Endothelial cell (in vitro differentiated cells): ENCODE measurements at regions not wholly inside any gene's neighbourhood (a gene's known extent, or its start where the extent isn't known, plus 50 kb on each side); places are given as distances from the start of the nearest gene placed in this dataset.

Experiments
- DNase-seq: peaks from one replicate; pipeline ENCODE4 v3.0.0; 2021; ENCODE audit warnings: low spot score
- H3K27ac Mint-ChIP-seq: one replicate; pipeline ENCODE4 v1.8.0; 2021; ENCODE audit warnings: mixed read lengths, inconsistent platforms; ENCODE audit not compliant: unreplicated experiment
- H3K27me3 Mint-ChIP-seq: one replicate; pipeline ENCODE4 v1.8.0; 2021; ENCODE audit warnings: mild to moderate bottlenecking, moderate library complexity, mixed read lengths, inconsistent platforms; ENCODE audit not compliant: unreplicated experiment
- H3K36me3 Mint-ChIP-seq: one replicate; pipeline ENCODE4 v1.8.0; 2021; ENCODE audit warnings: mild to moderate bottlenecking, low read depth, mixed read lengths, inconsistent platforms; ENCODE audit not compliant: unreplicated experiment
- H3K4me1 Mint-ChIP-seq: one replicate; pipeline ENCODE4 v1.8.0; 2021; ENCODE audit warnings: mild to moderate bottlenecking, mixed read lengths, inconsistent platforms; ENCODE audit not compliant: unreplicated experiment
- H3K4me3 Mint-ChIP-seq: one replicate; pipeline ENCODE4 v1.8.0; 2021; ENCODE audit warnings: mild to moderate bottlenecking, mixed read lengths, inconsistent platforms; ENCODE audit not compliant: unreplicated experiment
- H3K9me3 Mint-ChIP-seq: one replicate; pipeline ENCODE4 v1.8.0; 2021; ENCODE audit warnings: mixed read lengths, inconsistent platforms; ENCODE audit not compliant: unreplicated experiment
- TF ChIP-seq, protein P1 (sequence below): fragments of 200-600 bp; sonication (generic); IDR thresholded peaks from one replicate; pipeline ENCODE4 v1.5.0; 2021; ENCODE audit warnings: antibody characterized with exemption; ENCODE audit not compliant: unreplicated experiment

DNA sequence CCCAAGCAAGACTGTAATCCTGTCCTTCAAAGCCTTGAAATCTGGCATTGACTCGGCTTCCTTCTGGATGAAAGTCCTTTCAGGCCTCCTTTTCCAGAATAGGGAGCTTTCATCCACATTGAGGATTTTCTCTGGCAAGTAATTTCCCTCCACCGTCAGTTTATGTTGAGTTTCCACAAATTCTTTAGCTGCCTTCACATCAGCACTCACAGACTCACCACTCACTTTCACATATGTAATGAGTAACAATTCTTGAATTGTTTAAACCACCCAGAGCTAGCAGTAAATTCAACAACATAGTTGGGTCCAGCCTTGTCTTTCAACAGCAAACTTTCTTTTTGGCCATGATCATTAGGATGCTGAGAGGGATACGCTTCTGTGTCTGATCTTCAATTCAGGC lies 84.3 kb upstream of the PRDM11 start:
- H3K27ac Mint-ChIP-seq, result no peak overlapping the region
- H3K36me3 Mint-ChIP-seq, result no peaks in the 10 kb centered on the region
- H3K27me3 Mint-ChIP-seq, result no peaks in the 10 kb centered on the region
- peaks cover 19% of the 10 kb centered on the region for H3K4me1 Mint-ChIP-seq
- H3K9me3 Mint-ChIP-seq, result peaks cover 5% of the 10 kb centered on the region
- H3K4me3 Mint-ChIP-seq, result no peak overlapping the region
- TF ChIP-seq, protein P1, sequence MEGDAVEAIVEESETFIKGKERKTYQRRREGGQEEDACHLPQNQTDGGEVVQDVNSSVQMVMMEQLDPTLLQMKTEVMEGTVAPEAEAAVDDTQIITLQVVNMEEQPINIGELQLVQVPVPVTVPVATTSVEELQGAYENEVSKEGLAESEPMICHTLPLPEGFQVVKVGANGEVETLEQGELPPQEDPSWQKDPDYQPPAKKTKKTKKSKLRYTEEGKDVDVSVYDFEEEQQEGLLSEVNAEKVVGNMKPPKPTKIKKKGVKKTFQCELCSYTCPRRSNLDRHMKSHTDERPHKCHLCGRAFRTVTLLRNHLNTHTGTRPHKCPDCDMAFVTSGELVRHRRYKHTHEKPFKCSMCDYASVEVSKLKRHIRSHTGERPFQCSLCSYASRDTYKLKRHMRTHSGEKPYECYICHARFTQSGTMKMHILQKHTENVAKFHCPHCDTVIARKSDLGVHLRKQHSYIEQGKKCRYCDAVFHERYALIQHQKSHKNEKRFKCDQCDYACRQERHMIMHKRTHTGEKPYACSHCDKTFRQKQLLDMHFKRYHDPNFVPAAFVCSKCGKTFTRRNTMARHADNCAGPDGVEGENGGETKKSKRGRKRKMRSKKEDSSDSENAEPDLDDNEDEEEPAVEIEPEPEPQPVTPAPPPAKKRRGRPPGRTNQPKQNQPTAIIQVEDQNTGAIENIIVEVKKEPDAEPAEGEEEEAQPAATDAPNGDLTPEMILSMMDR, result no peak
- DNase-seq, result no peak

DNA sequence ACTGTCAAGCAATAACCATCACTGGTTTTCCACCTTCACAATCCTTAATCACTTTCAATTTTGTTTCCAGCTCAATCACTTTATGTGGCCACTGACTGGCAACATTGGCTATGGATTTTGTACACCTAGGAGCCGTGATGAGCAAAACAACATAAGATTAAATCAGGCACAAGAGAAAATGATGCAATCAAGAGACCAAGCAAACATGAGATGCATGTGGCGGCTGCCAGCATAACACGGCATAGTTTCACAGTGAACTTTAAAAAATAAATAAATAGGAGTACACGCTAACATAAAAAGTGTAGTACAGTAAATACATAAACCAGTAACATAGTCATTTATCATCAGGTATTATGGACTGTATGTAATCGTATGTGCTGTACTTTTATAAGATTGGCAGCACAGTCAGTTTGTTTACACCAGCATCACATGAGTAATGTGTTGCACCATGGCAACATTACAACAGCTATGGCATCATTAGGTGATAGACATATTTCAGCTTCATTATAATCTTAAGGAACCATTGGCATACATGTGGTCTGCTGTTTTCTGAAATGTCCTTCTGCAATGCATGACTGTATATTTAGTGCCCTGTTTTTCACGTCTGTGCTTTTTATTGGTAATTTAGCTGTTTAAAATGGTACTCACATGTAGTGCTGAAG lies 83.3 kb upstream of the PRDM11 start:
- H3K27ac Mint-ChIP-seq, result no peak overlapping the region
- H3K27me3 Mint-ChIP-seq, result no peaks in the 10 kb centered on the region
- TF ChIP-seq, protein P1, result no peak
- no peaks in the 10 kb centered on the region for H3K36me3 Mint-ChIP-seq
- no peak overlapping the region for H3K4me3 Mint-ChIP-seq
- H3K9me3 Mint-ChIP-seq, result peaks cover 5% of the 10 kb centered on the region
- no peak for DNase-seq
- H3K4me1 Mint-ChIP-seq, result peaks cover 16% of the 10 kb centered on the region

DNA sequence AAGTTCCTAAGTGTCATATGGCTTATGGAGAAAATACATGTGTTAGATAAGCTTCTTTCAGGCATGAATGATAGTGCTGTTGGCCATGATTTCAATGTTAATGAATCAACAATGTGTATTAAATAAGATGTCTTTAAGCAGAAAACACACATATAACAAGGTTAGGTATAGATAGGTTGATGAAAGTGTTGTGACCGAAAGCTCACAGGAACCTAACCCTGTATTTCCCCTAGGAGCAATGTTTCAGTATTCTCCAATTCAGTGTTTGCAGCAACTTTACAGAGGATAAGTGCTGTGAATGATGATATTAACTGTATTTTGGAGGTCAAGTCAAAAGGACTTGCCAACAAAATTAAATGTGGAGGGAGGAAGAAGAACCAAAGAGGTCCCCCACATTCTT lies 82.8 kb upstream of the PRDM11 start:
- TF ChIP-seq, protein P1, result no peak
- Mint-ChIP-seq H3K27me3 (no peaks in the 10 kb centered on the region), H3K36me3 (no peaks in the 10 kb centered on the region), H3K4me1 (peaks cover 11% of the 10 kb centered on the region), H3K27ac (no peak overlapping the region), H3K4me3 (no peak overlapping the region), H3K9me3 (peaks cover 5% of the 10 kb centered on the region)
- no peak for DNase-seq

- DNase-seq, result no peak
- no peak overlapping the region for H3K4me3 Mint-ChIP-seq
- peaks cover 5% of the 10 kb centered on the region for H3K27me3 Mint-ChIP-seq
- TF ChIP-seq, protein P1, result no peak
- H3K9me3 Mint-ChIP-seq, result peaks cover 5% of the 10 kb centered on the region
- H3K27ac Mint-ChIP-seq, result no peak overlapping the region
- no peaks in the 10 kb centered on the region for H3K36me3 Mint-ChIP-seq
- no peaks in the 10 kb centered on the region for H3K4me1 Mint-ChIP-seq
Observed at GRCh38 chr11:45067966-45068365, 78.5 kb upstream of the PRDM11 start.

DNA sequence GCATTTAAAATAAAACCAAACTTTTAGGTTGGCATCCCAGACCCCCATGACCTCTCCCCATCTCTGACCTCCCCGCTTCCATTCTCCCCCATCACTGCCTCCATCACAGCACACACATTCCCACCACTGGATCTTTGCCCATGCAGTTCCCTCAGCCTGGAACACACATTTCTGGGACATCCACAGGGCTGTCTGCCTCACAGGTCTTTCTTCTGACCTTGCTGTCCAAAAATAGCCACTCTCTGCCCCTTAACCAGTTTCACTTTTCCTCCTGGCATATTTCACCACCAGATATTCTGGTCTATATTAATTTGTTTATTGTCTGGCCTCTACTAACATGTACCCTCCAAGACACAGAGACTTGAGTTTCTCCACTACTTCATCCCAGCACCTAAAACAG lies 75.2 kb upstream of the PRDM11 start:
- no peaks in the 10 kb centered on the region for H3K36me3 Mint-ChIP-seq
- TF ChIP-seq, protein P1, result no peak
- no peak for DNase-seq
- H3K27me3 Mint-ChIP-seq, result peaks cover 5% of the 10 kb centered on the region
- H3K9me3 Mint-ChIP-seq, result no peaks in the 10 kb centered on the region
- no peak overlapping the region for H3K27ac Mint-ChIP-seq
- H3K4me3 Mint-ChIP-seq, result no peak overlapping the region
- H3K4me1 Mint-ChIP-seq, result no peaks in the 10 kb centered on the region
